NAMALWA (cell line): ENCODE measurements at regions not wholly inside any gene's neighbourhood (a gene's known extent, or its start where the extent isn't known, plus 50 kb on each side); places are given as distances from the start of the nearest gene placed in this dataset.
"Not testable (repeated sequence)": the region's sequence is repeated elsewhere in the genome, so short reads cannot be mapped to it uniquely, and the experiment has no call there.

ENCODE experiments used
- DNase-seq: peaks from one replicate; pipeline ENCODE4 v3.0.0-alpha.2; 2015; ENCODE audit warnings: low spot score

- no peak for DNase-seq
These were observed 1208.5 kb downstream of the NSUN3 start for GRCh38 chr3:95271395-95271794.

- DNase-seq, result no peak
These were observed 1209.3 kb downstream of the NSUN3 start for GRCh38 chr3:95272166-95272565.

- no peak for DNase-seq
These were observed 1209.9 kb downstream of the NSUN3 start for GRCh38 chr3:95272781-95273180.

- no peak for DNase-seq
These were observed 1214.8 kb downstream of the NSUN3 start for GRCh38 chr3:95277613-95278012.

GRCh38 chr3:95280711-95281352 lies 1218.0 kb downstream of the NSUN3 start:
- DNase-seq, result no peak

- DNase-seq, result no peak
These were observed 1226.4 kb downstream of the NSUN3 start for GRCh38 chr3:95289295-95289694.

- no peak for DNase-seq
These were observed 1234.7 kb downstream of the NSUN3 start for GRCh38 chr3:95297581-95297980.

- no peak for DNase-seq
These were observed 1239.2 kb downstream of the NSUN3 start for GRCh38 chr3:95302044-95302443.

GRCh38 chr3:95310560-95310959 lies 1247.7 kb downstream of the NSUN3 start:
- no peak for DNase-seq

GRCh38 chr3:95311272-95311671 lies 1248.4 kb downstream of the NSUN3 start:
- no peak for DNase-seq

- DNase-seq, result no peak
These were observed 1249.8 kb downstream of the NSUN3 start for GRCh38 chr3:95312650-95313049.

- DNase-seq, result no peak
These were observed 1257.1 kb downstream of the NSUN3 start for GRCh38 chr3:95319921-95320494.

GRCh38 chr3:95327478-95327877 lies 1264.6 kb downstream of the NSUN3 start:
- no peak for DNase-seq

- DNase-seq, result peak; percentile 6
These were observed 1271.0 kb downstream of the NSUN3 start for GRCh38 chr3:95333826-95334225.

- no peak for DNase-seq
These were observed 1271.6 kb downstream of the NSUN3 start for GRCh38 chr3:95334461-95334860.

GRCh38 chr3:95335517-95335916 lies 1272.7 kb downstream of the NSUN3 start:
- DNase-seq, result no peak

- no peak for DNase-seq
These were observed 1275.6 kb downstream of the NSUN3 start for GRCh38 chr3:95338446-95338845.

GRCh38 chr3:95341314-95341713 lies 1278.5 kb downstream of the NSUN3 start:
- DNase-seq, result no peak

GRCh38 chr3:95343228-95343627 lies 1280.4 kb downstream of the NSUN3 start:
- no peak for DNase-seq

- no peak for DNase-seq
These were observed 1280.9 kb downstream of the NSUN3 start for GRCh38 chr3:95343767-95344166.

- DNase-seq, result not testable (repeated sequence)
These were observed 1285.1 kb downstream of the NSUN3 start for GRCh38 chr3:95347936-95348335.

GRCh38 chr3:95348879-95349278 lies 1286.0 kb downstream of the NSUN3 start:
- DNase-seq, result no peak

GRCh38 chr3:95350049-95350448 lies 1287.2 kb downstream of the NSUN3 start:
- no peak for DNase-seq

GRCh38 chr3:95351158-95351557 lies 1288.3 kb downstream of the NSUN3 start:
- no peak for DNase-seq
